ENCODE measurements at regions not wholly inside any gene's neighbourhood (a gene's known extent, or its start where the extent isn't known, plus 50 kb on each side); places are given as distances from the start of the nearest gene placed in this dataset.

- Histone ChIP-seq H4K5ac (ENCODE audit: insufficient read length, low read depth, low read length) (no peak overlapping the region), H3K27me3 (replicated peaks in 1 of 4; ENCODE audit: control insufficient read depth in 3 of 4, extremely low read depth in 1 of 4, insufficient read depth in 3 of 4, low read length in 3 of 4) (no peaks in the 10 kb centered on the region), H3K27ac (ENCODE audit: low read depth, low read length) (no peak overlapping the region), H3K23ac (ENCODE audit: insufficient read length) (no peak overlapping the region), H3K9ac (replicated peaks in 1 of 4; ENCODE audit: extremely low read depth in 1 of 4, low read depth in 3 of 4, low read length in 3 of 4) (no peak overlapping the region), H3K23me2 (ENCODE audit: low read depth, low read length) (no peaks in the 10 kb centered on the region), H3K36me3 (ENCODE audit: control insufficient read depth in 2 of 4, insufficient read depth in 4 of 4, low read length in 3 of 4) (no peaks in the 10 kb centered on the region), H3K9me3 (ENCODE audit: insufficient read depth in 2 of 2, low read depth in 1 of 2, low read length in 1 of 2) (no peaks in the 10 kb centered on the region), H2AK5ac (ENCODE audit: low read depth, low read length) (no peak overlapping the region), H3K4ac (replicated peaks; ENCODE audit: insufficient read length, low read depth, low read length) (no peak overlapping the region), H3K56ac (replicated peaks; ENCODE audit: insufficient read length, low read depth, low read length) (no peak overlapping the region), H3K79me1 (ENCODE audit: low read depth, low read length) (no peaks in the 10 kb centered on the region), H4K20me1 (replicated peaks in 1 of 2; ENCODE audit: control insufficient read depth in 1 of 2, insufficient read depth in 2 of 2, low read length in 2 of 2) (no peaks in the 10 kb centered on the region), H4K8ac (ENCODE audit: extremely low read depth, insufficient read depth, low read length) (no peak overlapping the region), H3K14ac (ENCODE audit: insufficient read length) (no peak overlapping the region), H3K4me3 (ENCODE audit: extremely low read depth in 1 of 4, insufficient read depth in 2 of 4, low read depth in 3 of 4, low read length in 4 of 4) (no peak overlapping the region), H2BK15ac (ENCODE audit: low read length) (no peak overlapping the region), H2BK12ac (ENCODE audit: low read depth, low read length) (no peak overlapping the region), H2BK5ac (ENCODE audit: low read depth, low read length) (no peak overlapping the region), H3K18ac (ENCODE audit: extremely low read depth, low read length) (no peak overlapping the region), H2AFZ (ENCODE audit: low read length) (no peak overlapping the region), H2BK120ac (replicated peaks; ENCODE audit: low read depth, low read length) (no peak overlapping the region), H3K4me2 (ENCODE audit: insufficient read depth in 1 of 2, low read depth in 2 of 2, low read length in 2 of 2) (no peak overlapping the region), H3K4me1 (replicated peaks in 1 of 4; ENCODE audit: control insufficient read depth in 3 of 4, insufficient read depth in 4 of 4, low read length in 3 of 4) (no peaks in the 10 kb centered on the region), H3K79me2 (ENCODE audit: control insufficient read depth in 1 of 2, insufficient read depth in 2 of 2, low read length in 2 of 2) (no peaks in the 10 kb centered on the region), H4K91ac (replicated peaks; ENCODE audit: insufficient read length, low read length) (no peak overlapping the region), H2BK20ac (ENCODE audit: low read length) (no peak overlapping the region)
- POLR2A ChIA-PET (ENCODE audit: partially characterized antibody): interaction anchor here (0.6 kb wide), 1 partner anchor 303 kb away, joined by 5 read pairs; no protein-coding TSS in a partner anchor
- CTCF ChIA-PET (ENCODE audit: partially characterized antibody): interaction anchor here (1.4 kb wide), 1 partner anchor 32 kb away, joined by 6 read pairs; no protein-coding TSS in a partner anchor
- no peak for FAIRE-seq
- 92% methylated on average over 6 of the region's 6 CpGs; no CpG with 5 or more reads in 1 of the 2 experiments for WGBS, 2 experiments (ENCODE audit: extremely low coverage in 1 of 2, insufficient coverage in 1 of 2, insufficient read length in 1 of 2, insufficient replicate concordance in 2 of 2, low coverage in 1 of 2, low lambda C conversion rate in 2 of 2, missing lambda C conversion rate in 1 of 2)
- TF ChIP-seq CHD1 (IDR thresholded peaks at IDR 0.05; ENCODE audit: low read depth, low read length): no peak
- no peak for TF ChIP-seq YY1 (IDR thresholded peaks at IDR 0.05; ENCODE audit: low read depth, low read length)
- no peak for TF ChIP-seq ATF3 (IDR thresholded peaks at IDR 0.05; ENCODE audit: insufficient read depth, low read depth, low read length)
- TF ChIP-seq SIX5 (IDR thresholded peaks at IDR 0.05; ENCODE audit: low read depth, low read length): no peak
- no peak for TF ChIP-seq GABPA (IDR thresholded peaks at IDR 0.05; ENCODE audit: borderline replicate concordance, insufficient read depth, low read length)
- DNase-seq (ENCODE audit: low read depth in 1 of 2, low spot score in 2 of 2): no peak
Observed at GRCh38 chr1:184836934-184837895, 82.6 kb upstream of the EDEM3 start.
